SU-DHL-6 (cell line): ENCODE measurements at regions not wholly inside any gene's neighbourhood (a gene's known extent, or its start where the extent isn't known, plus 50 kb on each side); places are given as distances from the start of the nearest gene placed in this dataset.

Experiments
- CTCF ChIP-seq: fragments of 200-600 bp; sonication (generic); IDR thresholded peaks from one replicate; pipeline ENCODE4 v1.5.1; 2017; ENCODE audit warnings: antibody characterized with exemption, mild to moderate bottlenecking, low read length, moderate library complexity; ENCODE audit not compliant: insufficient read depth, poor library complexity, severe bottlenecking
- EZH2phosphoT487 ChIP-seq: fragments of 200-600 bp; sonication (generic), shearing (Covaris generic); conservative IDR thresholded peaks from 2 replicates; pipeline ENCODE4 v1.6.1; 2018; ENCODE audit warnings: mild to moderate bottlenecking, antibody characterized with exemption, low read length, moderate library complexity, mixed read lengths

GRCh38 chr10:125547010-125547650 lies 135.8 kb downstream of the TEX36 start:
- TF ChIP-seq CTCF (no peak), EZH2phosphoT487 (no peak)
